ENCODE measurements at regions not wholly inside any gene's neighbourhood (a gene's known extent, or its start where the extent isn't known, plus 50 kb on each side); places are given as distances from the start of the nearest gene placed in this dataset.

- no peak overlapping the region for H3K27ac ChIP-seq (ENCODE audit: low read length)
- no peaks in the 10 kb centered on the region for H3K27me3 ChIP-seq (ENCODE audit: control insufficient read depth in 1 of 2, insufficient read depth in 2 of 2, low read length in 2 of 2)
- H3K9ac ChIP-seq (ENCODE audit: low read length in 2 of 2) = no peak overlapping the region
- no peaks in the 10 kb centered on the region for H3K9me3 ChIP-seq (ENCODE audit: control insufficient read depth in 2 of 2, low read length in 2 of 2)
- H3K36me3 ChIP-seq (ENCODE audit: control insufficient read depth in 2 of 2, insufficient read depth in 2 of 2, low read length in 2 of 2) = no peaks in the 10 kb centered on the region
- no peak overlapping the region for H3K4me3 ChIP-seq (ENCODE audit: low read length in 2 of 2)
- H3K4me1 ChIP-seq (ENCODE audit: control insufficient read depth, insufficient read depth, low read length) = peaks cover 12% of the 10 kb centered on the region
These were observed 136.0 kb downstream of the CD47 start for GRCh38 chr3:107954845-107955244.

GRCh38 chr3:107953722-107954121, 137.1 kb downstream of the CD47 start:
- H3K36me3 ChIP-seq (ENCODE audit: control insufficient read depth in 2 of 2, insufficient read depth in 2 of 2, low read length in 2 of 2) = no peaks in the 10 kb centered on the region
- H3K9ac ChIP-seq (ENCODE audit: low read length in 2 of 2) = no peak overlapping the region
- H3K4me1 ChIP-seq (ENCODE audit: control insufficient read depth, insufficient read depth, low read length) = peaks cover 12% of the 10 kb centered on the region
- no peaks in the 10 kb centered on the region for H3K9me3 ChIP-seq (ENCODE audit: control insufficient read depth in 2 of 2, low read length in 2 of 2)
- H3K27ac ChIP-seq (ENCODE audit: low read length) = no peak overlapping the region
- H3K4me3 ChIP-seq (ENCODE audit: low read length in 2 of 2) = no peak overlapping the region
- no peaks in the 10 kb centered on the region for H3K27me3 ChIP-seq (ENCODE audit: control insufficient read depth in 1 of 2, insufficient read depth in 2 of 2, low read length in 2 of 2)

DNA sequence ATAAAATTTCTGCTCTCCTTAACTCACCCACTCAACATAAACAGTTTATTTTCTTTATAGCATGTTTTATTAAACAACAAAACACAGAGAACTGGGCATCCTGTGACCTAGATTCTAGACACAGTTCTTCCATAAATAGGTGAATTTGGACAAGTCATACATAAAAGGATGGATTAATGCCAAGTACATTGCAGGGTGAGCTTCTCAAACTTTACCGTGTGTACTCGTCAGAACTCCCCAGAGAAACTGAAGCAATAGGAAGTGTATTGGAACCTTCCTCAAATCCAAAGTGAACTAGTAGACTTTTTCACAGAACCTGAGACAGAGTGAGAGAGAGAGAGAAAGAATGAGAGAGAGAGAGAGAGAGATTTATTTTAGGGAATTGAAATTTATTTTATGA, 139.7 kb downstream of the CD47 start:
- Histone ChIP-seq H3K4me1 (ENCODE audit: control insufficient read depth, insufficient read depth, low read length) (no peaks in the 10 kb centered on the region), H3K27ac (ENCODE audit: low read length) (no peak overlapping the region), H3K36me3 (ENCODE audit: control insufficient read depth in 2 of 2, insufficient read depth in 2 of 2, low read length in 2 of 2) (no peaks in the 10 kb centered on the region), H3K4me3 (ENCODE audit: low read length in 2 of 2) (no peak overlapping the region), H3K9me3 (ENCODE audit: control insufficient read depth in 2 of 2, low read length in 2 of 2) (no peaks in the 10 kb centered on the region), H3K9ac (ENCODE audit: low read length in 2 of 2) (no peak overlapping the region), H3K27me3 (ENCODE audit: control insufficient read depth in 1 of 2, insufficient read depth in 2 of 2, low read length in 2 of 2) (no peaks in the 10 kb centered on the region)

GRCh38 chr3:107950417-107950816, 140.4 kb downstream of the CD47 start:
- Histone ChIP-seq H3K9me3 (ENCODE audit: control insufficient read depth in 2 of 2, low read length in 2 of 2) (no peaks in the 10 kb centered on the region), H3K27me3 (ENCODE audit: control insufficient read depth in 1 of 2, insufficient read depth in 2 of 2, low read length in 2 of 2) (no peaks in the 10 kb centered on the region), H3K4me1 (ENCODE audit: control insufficient read depth, insufficient read depth, low read length) (no peaks in the 10 kb centered on the region), H3K9ac (ENCODE audit: low read length in 2 of 2) (no peak overlapping the region), H3K4me3 (ENCODE audit: low read length in 2 of 2) (no peak overlapping the region), H3K36me3 (ENCODE audit: control insufficient read depth in 2 of 2, insufficient read depth in 2 of 2, low read length in 2 of 2) (no peaks in the 10 kb centered on the region), H3K27ac (ENCODE audit: low read length) (no peak overlapping the region)

DNA sequence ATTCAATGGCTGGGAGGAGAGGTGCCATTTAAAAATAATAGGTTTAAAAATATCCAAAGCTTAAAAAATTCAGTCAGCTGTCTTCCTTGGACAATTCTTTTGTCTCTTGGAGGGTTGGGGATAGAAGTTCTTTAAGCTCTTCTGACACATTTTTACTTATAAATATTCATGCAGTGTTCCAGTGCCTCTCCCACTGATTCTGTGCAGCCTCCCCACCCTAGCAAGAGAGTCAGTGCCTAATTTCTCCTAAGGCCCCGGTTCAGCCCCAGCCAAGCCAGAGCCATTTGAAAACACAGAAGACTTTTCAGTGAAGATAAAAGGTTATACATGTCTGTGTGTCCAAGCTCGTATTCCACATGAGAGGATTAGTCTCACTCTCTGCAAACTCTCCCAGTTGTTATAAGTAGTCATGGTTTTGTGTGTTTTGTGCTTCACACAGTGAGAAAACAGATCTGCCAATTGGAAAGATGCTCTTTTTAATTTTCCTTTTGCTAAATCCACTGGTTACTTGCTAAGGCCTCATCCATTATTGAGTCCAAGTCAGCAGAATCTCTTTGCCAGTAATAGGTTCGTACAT, 141.3 kb downstream of the CD47 start:
- H3K27ac ChIP-seq (ENCODE audit: low read length) = no peak overlapping the region
- no peaks in the 10 kb centered on the region for H3K9me3 ChIP-seq (ENCODE audit: control insufficient read depth in 2 of 2, low read length in 2 of 2)
- no peaks in the 10 kb centered on the region for H3K27me3 ChIP-seq (ENCODE audit: control insufficient read depth in 1 of 2, insufficient read depth in 2 of 2, low read length in 2 of 2)
- H3K36me3 ChIP-seq (ENCODE audit: control insufficient read depth in 2 of 2, insufficient read depth in 2 of 2, low read length in 2 of 2) = no peaks in the 10 kb centered on the region
- H3K9ac ChIP-seq (ENCODE audit: low read length in 2 of 2) = no peak overlapping the region
- no peak overlapping the region for H3K4me3 ChIP-seq (ENCODE audit: low read length in 2 of 2)
- H3K4me1 ChIP-seq (ENCODE audit: control insufficient read depth, insufficient read depth, low read length) = no peaks in the 10 kb centered on the region

GRCh38 chr3:107947203-107947602, 143.6 kb downstream of the CD47 start:
- Histone ChIP-seq H3K4me1 (ENCODE audit: control insufficient read depth, insufficient read depth, low read length) (no peaks in the 10 kb centered on the region), H3K27me3 (ENCODE audit: control insufficient read depth in 1 of 2, insufficient read depth in 2 of 2, low read length in 2 of 2) (no peaks in the 10 kb centered on the region), H3K9me3 (ENCODE audit: control insufficient read depth in 2 of 2, low read length in 2 of 2) (no peaks in the 10 kb centered on the region), H3K9ac (ENCODE audit: low read length in 2 of 2) (no peak overlapping the region), H3K4me3 (ENCODE audit: low read length in 2 of 2) (no peak overlapping the region), H3K27ac (ENCODE audit: low read length) (no peak overlapping the region), H3K36me3 (ENCODE audit: control insufficient read depth in 2 of 2, insufficient read depth in 2 of 2, low read length in 2 of 2) (no peaks in the 10 kb centered on the region)

- no peak overlapping the region for H3K9ac ChIP-seq (ENCODE audit: low read length in 2 of 2)
These were observed 144.1 kb downstream of the CD47 start for GRCh38 chr3:107946700-107947099.

GRCh38 chr3:107945417-107946094, 145.3 kb downstream of the CD47 start:
- no peaks in the 10 kb centered on the region for H3K9me3 ChIP-seq (ENCODE audit: control insufficient read depth in 2 of 2, low read length in 2 of 2)
- H3K4me1 ChIP-seq (ENCODE audit: control insufficient read depth, insufficient read depth, low read length) = no peaks in the 10 kb centered on the region
- no peaks in the 10 kb centered on the region for H3K27me3 ChIP-seq (ENCODE audit: control insufficient read depth in 1 of 2, insufficient read depth in 2 of 2, low read length in 2 of 2)
- H3K36me3 ChIP-seq (ENCODE audit: control insufficient read depth in 2 of 2, insufficient read depth in 2 of 2, low read length in 2 of 2) = no peaks in the 10 kb centered on the region
- H3K4me3 ChIP-seq (ENCODE audit: low read length in 2 of 2) = no peak overlapping the region
- no peak overlapping the region for H3K27ac ChIP-seq (ENCODE audit: low read length)
- no peak overlapping the region for H3K9ac ChIP-seq (ENCODE audit: low read length in 2 of 2)

More at GRCh38 chr3:107946700-107947099, 144.1 kb downstream of the CD47 start:
- Histone ChIP-seq H3K4me3 (ENCODE audit: low read length in 2 of 2) (no peak overlapping the region), H3K36me3 (ENCODE audit: control insufficient read depth in 2 of 2, insufficient read depth in 2 of 2, low read length in 2 of 2) (no peaks in the 10 kb centered on the region), H3K4me1 (ENCODE audit: control insufficient read depth, insufficient read depth, low read length) (no peaks in the 10 kb centered on the region), H3K27ac (ENCODE audit: low read length) (no peak overlapping the region), H3K27me3 (ENCODE audit: control insufficient read depth in 1 of 2, insufficient read depth in 2 of 2, low read length in 2 of 2) (no peaks in the 10 kb centered on the region), H3K9me3 (ENCODE audit: control insufficient read depth in 2 of 2, low read length in 2 of 2) (no peaks in the 10 kb centered on the region)

DNA sequence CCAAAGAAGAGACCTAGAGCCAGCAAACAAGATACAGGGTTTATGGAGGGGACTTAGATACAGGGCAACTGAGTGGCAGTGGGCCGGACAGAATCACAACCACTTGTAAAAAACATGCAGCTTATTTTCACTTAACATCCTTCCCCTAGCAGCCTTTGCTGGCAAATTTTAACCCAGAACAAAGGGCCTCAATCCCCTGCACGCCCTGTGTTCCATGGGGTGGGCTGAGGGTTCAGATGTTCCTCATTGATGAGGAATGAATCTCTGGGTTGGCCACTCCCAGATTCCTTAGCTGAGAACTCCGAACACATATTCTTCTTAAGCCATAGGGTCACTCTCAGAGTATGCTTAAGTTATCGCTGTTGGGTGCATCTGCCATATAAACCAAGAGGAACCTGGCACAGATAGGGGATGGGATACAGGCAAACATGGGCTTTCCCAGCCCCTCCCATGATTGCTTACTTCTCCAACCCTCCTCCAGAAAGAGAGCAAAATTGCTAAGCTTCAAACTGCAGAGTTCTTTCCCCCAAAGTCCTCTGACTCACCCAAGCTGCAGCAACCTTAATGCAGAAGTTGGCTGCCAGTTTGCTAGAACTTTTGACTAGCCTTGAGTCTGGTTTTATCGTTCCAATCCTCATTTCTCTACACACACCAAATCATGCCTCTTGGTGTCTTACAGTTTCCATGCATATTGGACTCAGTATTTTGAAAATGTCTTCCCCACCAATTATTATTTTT, 146.9 kb downstream of the CD47 start:
- Histone ChIP-seq H3K4me3 (ENCODE audit: low read length in 2 of 2) (no peak overlapping the region), H3K9ac (ENCODE audit: low read length in 2 of 2) (no peak overlapping the region), H3K36me3 (ENCODE audit: control insufficient read depth in 2 of 2, insufficient read depth in 2 of 2, low read length in 2 of 2) (no peaks in the 10 kb centered on the region), H3K4me1 (ENCODE audit: control insufficient read depth, insufficient read depth, low read length) (no peaks in the 10 kb centered on the region), H3K27ac (ENCODE audit: low read length) (no peak overlapping the region), H3K9me3 (ENCODE audit: control insufficient read depth in 2 of 2, low read length in 2 of 2) (no peaks in the 10 kb centered on the region), H3K27me3 (ENCODE audit: control insufficient read depth in 1 of 2, insufficient read depth in 2 of 2, low read length in 2 of 2) (no peaks in the 10 kb centered on the region)

DNA sequence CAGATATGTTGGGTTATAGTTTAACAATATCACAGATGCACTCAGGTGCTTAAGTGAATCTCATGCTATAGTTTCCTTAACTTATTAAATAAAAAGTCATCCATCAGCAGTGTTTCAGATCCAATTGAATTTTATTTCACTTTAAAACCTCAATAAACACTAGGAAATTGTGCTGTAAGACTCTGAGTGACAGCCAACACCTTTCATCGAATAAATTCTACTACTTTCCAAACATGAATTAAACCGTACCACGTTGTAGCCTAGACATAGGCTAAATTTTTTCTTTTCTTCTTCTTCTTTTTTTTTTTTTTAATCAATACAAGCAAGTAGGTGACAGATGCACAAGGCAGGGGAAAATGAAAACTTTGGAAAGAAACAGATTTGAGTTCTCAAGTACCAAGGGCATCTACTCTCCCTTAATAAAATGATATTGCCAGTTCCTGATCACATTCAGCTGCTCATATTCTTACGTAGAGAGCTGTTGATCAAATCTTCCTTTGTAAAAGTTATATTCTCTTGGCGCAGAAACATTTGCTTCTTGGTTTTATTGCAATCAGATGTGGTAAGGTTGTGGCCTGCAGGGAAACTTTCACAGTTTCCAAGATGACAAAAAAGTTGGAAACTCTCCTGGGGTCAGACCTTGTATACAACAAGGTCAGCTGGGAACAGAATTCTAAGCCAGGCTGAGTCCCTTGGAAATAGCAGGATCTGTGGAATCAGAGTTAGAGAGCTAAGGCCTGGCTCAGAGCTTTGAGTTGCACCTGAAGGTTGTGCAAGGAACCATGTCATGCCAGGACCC, 147.7 kb downstream of the CD47 start:
- Histone ChIP-seq H3K9me3 (ENCODE audit: control insufficient read depth in 2 of 2, low read length in 2 of 2) (no peaks in the 10 kb centered on the region), H3K27me3 (ENCODE audit: control insufficient read depth in 1 of 2, insufficient read depth in 2 of 2, low read length in 2 of 2) (no peaks in the 10 kb centered on the region), H3K9ac (ENCODE audit: low read length in 2 of 2) (no peak overlapping the region), H3K27ac (ENCODE audit: low read length) (no peak overlapping the region), H3K4me1 (ENCODE audit: control insufficient read depth, insufficient read depth, low read length) (no peaks in the 10 kb centered on the region), H3K36me3 (ENCODE audit: control insufficient read depth in 2 of 2, insufficient read depth in 2 of 2, low read length in 2 of 2) (no peaks in the 10 kb centered on the region), H3K4me3 (ENCODE audit: low read length in 2 of 2) (no peak overlapping the region)
